ENCODE measurements at regions not wholly inside any gene's neighbourhood (a gene's known extent, or its start where the extent isn't known, plus 50 kb on each side); places are given as distances from the start of the nearest gene placed in this dataset.

DNA sequence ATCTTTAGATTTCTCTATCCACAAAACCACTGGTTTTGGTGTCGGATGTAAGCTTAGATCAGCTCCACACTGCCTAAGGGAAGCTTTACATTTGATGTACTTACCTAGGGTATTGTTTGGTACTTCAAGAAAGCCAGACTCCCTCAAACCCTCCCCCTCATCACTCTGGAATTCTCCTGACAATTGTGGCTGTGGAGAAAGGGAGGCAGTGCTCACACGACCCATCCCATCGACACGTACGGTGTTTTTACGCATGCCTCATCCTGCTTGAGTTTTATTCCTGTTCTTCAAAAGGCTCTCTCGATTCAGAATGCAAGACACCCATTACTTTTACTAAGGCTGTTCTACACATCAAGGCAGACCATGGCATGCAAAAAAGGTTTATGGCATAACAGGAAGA lies 67.3 kb upstream of the ONECUT1 start:
- no peak for TF ChIP-seq POLR2A (IDR thresholded peaks at IDR 0.05; ENCODE audit: low read depth)
- no peak for TF ChIP-seq POLR2AphosphoS5 (IDR thresholded peaks at IDR 0.05)
- TF ChIP-seq CTCF (IDR thresholded peaks at IDR 0.05), result no peak
- TF ChIP-seq EP300 (IDR thresholded peaks at IDR 0.05), result no peak

All from esophagus muscularis mucosa (tissue), 4 donors.